Neural crest cell (in vitro differentiated cells): ENCODE measurements at regions not wholly inside any gene's neighbourhood (a gene's known extent, or its start where the extent isn't known, plus 50 kb on each side); places are given as distances from the start of the nearest gene placed in this dataset.

Experiments
- DNase-seq: peaks from one replicate; pipeline ENCODE4 v3.0.0; 2021; ENCODE audit warnings: low read depth, mixed read lengths, low spot score
- H3K27ac Mint-ChIP-seq: one replicate; pipeline ENCODE4 v1.8.0; 2021; ENCODE audit warnings: mild to moderate bottlenecking, mixed read lengths; ENCODE audit not compliant: unreplicated experiment
- H3K27me3 Mint-ChIP-seq: 2 replicates; pipeline ENCODE4 v1.8.0; 2021; ENCODE audit warnings: low read depth, mild to moderate bottlenecking, mixed read lengths
- H3K36me3 Mint-ChIP-seq: 2 replicates; pipeline ENCODE4 v1.8.0; 2021; ENCODE audit warnings: low read depth, mild to moderate bottlenecking, mixed read lengths
- H3K4me1 Mint-ChIP-seq: 2 replicates; pipeline ENCODE4 v1.8.0; 2021; ENCODE audit warnings: mixed read lengths
- H3K4me3 Mint-ChIP-seq: one replicate; pipeline ENCODE4 v1.8.0; 2021; ENCODE audit warnings: mild to moderate bottlenecking, mixed read lengths
- H3K9me3 Mint-ChIP-seq: 2 replicates; pipeline ENCODE4 v1.8.0; 2021; ENCODE audit warnings: mixed read lengths
- CTCF ChIP-seq: fragments of 200-600 bp; sonication (generic); conservative IDR thresholded peaks from 2 replicates; pipeline ENCODE4 v1.5.0; 2021; ENCODE audit warnings: antibody characterized with exemption, mild to moderate bottlenecking

GRCh38 chr2:236459393-236459792 is 110.2 kb upstream of the ACKR3 start:
- peaks cover 6% of the 10 kb centered on the region for H3K9me3 Mint-ChIP-seq
- no peak for TF ChIP-seq CTCF

GRCh38 chr2:236464140-236464539 is 105.5 kb upstream of the ACKR3 start:
- H3K36me3 Mint-ChIP-seq = peaks cover 11% of the 10 kb centered on the region
- peaks cover 8% of the 10 kb centered on the region for H3K9me3 Mint-ChIP-seq
- no peak for DNase-seq
- no peak for TF ChIP-seq CTCF
- H3K27ac Mint-ChIP-seq = no peak overlapping the region
- H3K4me3 Mint-ChIP-seq = no peak overlapping the region
- H3K27me3 Mint-ChIP-seq = no peaks in the 10 kb centered on the region
- no peaks in the 10 kb centered on the region for H3K4me1 Mint-ChIP-seq

More at GRCh38 chr2:236459393-236459792, 110.2 kb upstream of the ACKR3 start:
- no peaks in the 10 kb centered on the region for H3K27me3 Mint-ChIP-seq
- no peaks in the 10 kb centered on the region for H3K4me1 Mint-ChIP-seq
- H3K27ac Mint-ChIP-seq = no peak overlapping the region
- DNase-seq = no peak
- H3K4me3 Mint-ChIP-seq = no peak overlapping the region
- H3K36me3 Mint-ChIP-seq = peaks cover 6% of the 10 kb centered on the region

GRCh38 chr2:236472720-236473495 is 96.7 kb upstream of the ACKR3 start:
- no peak overlapping the region for H3K4me3 Mint-ChIP-seq
- no peaks in the 10 kb centered on the region for H3K4me1 Mint-ChIP-seq
- no peaks in the 10 kb centered on the region for H3K27me3 Mint-ChIP-seq
- H3K27ac Mint-ChIP-seq = no peak overlapping the region
- no peak for DNase-seq
- no peak for TF ChIP-seq CTCF
- H3K9me3 Mint-ChIP-seq = peaks cover 10% of the 10 kb centered on the region
- H3K36me3 Mint-ChIP-seq = peaks cover 5% of the 10 kb centered on the region

- H3K9me3 Mint-ChIP-seq = peaks cover 10% of the 10 kb centered on the region
- no peaks in the 10 kb centered on the region for H3K4me1 Mint-ChIP-seq
- no peak for DNase-seq
- H3K27ac Mint-ChIP-seq = no peak overlapping the region
- peaks cover 5% of the 10 kb centered on the region for H3K36me3 Mint-ChIP-seq
- TF ChIP-seq CTCF = no peak
- no peak overlapping the region for H3K4me3 Mint-ChIP-seq
- no peaks in the 10 kb centered on the region for H3K27me3 Mint-ChIP-seq
These were observed 95.9 kb upstream of the ACKR3 start for GRCh38 chr2:236473691-236474090.

GRCh38 chr2:236479814-236480213 is 89.8 kb upstream of the ACKR3 start:
- Mint-ChIP-seq H3K4me1 (no peaks in the 10 kb centered on the region), H3K27me3 (no peaks in the 10 kb centered on the region), H3K4me3 (no peak overlapping the region), H3K36me3 (peaks cover 21% of the 10 kb centered on the region), H3K27ac (no peak overlapping the region), H3K9me3 (peaks cover 31% of the 10 kb centered on the region)
- no peak for DNase-seq
- TF ChIP-seq CTCF = no peak
